Smooth muscle cell (in vitro differentiated cells): ENCODE measurements at regions not wholly inside any gene's neighbourhood (a gene's known extent, or its start where the extent isn't known, plus 50 kb on each side); places are given as distances from the start of the nearest gene placed in this dataset.

Experiments used
- DNase-seq: peaks from one replicate; lab custom pipeline; 2025; ENCODE audit not compliant: unreplicated experiment; lab: John Stamatoyannopoulos, UW
- H2AFZ ChIP-seq: fragments of 200-600 bp; sonication (generic); 2 replicates; pipeline ENCODE4 v1.6.0; 2016; ENCODE audit warnings: antibody characterized with exemption, low read depth, mild to moderate bottlenecking
- H3F3A ChIP-seq: fragments of 200-600 bp; sonication (generic); 2 replicates; pipeline ENCODE4 v1.6.0; 2017; ENCODE audit warnings: antibody characterized with exemption, low read depth
- H3K27ac ChIP-seq: fragments of 200-600 bp; sonication (generic); 2 replicates; pipeline ENCODE4 v1.5.1; 2016; ENCODE audit warnings: low read depth, mild to moderate bottlenecking
- H3K27me3 ChIP-seq: fragments of 200-600 bp; sonication (generic); 2 replicates; pipeline ENCODE4 v1.6.1; 2016; ENCODE audit warnings: low read depth, mild to moderate bottlenecking
- H3K36me3 ChIP-seq: fragments of 200-600 bp; sonication (generic); 2 replicates; pipeline ENCODE4 v1.5.1; 2016; ENCODE audit warnings: low read depth
- H3K4me1 ChIP-seq: fragments of 200-600 bp; sonication (generic); 2 replicates; pipeline ENCODE4 v1.5.1; 2016; ENCODE audit warnings: low read depth
- H3K4me2 ChIP-seq: fragments of 200-600 bp; sonication (generic); 2 replicates; pipeline ENCODE4 v1.6.0; 2016; ENCODE audit warnings: mild to moderate bottlenecking
- H3K4me3 ChIP-seq: fragments of 200-600 bp; sonication (generic); 2 replicates; pipeline ENCODE4 v1.5.1; 2016; ENCODE audit warnings: mild to moderate bottlenecking
- H3K79me2 ChIP-seq: fragments of 200-600 bp; sonication (generic); 2 replicates; pipeline ENCODE4 v1.6.0; 2016; ENCODE audit warnings: low read depth, mild to moderate bottlenecking
- H3K9ac ChIP-seq: fragments of 200-600 bp; sonication (generic); 2 replicates; pipeline ENCODE4 v1.6.0; 2016; ENCODE audit warnings: low read depth
- H3K9me3 ChIP-seq: fragments of 200-600 bp; sonication (generic); replicated peaks from 2 replicates; pipeline ENCODE4 v1.5.1; 2016; ENCODE audit warnings: low read depth
- H4K20me1 ChIP-seq: fragments of 200-600 bp; sonication (generic); 2 replicates; pipeline ENCODE4 v1.6.0; 2016; ENCODE audit warnings: low read depth
- CTCF ChIP-seq: fragments of 200-600 bp; sonication (generic); IDR thresholded peaks from 2 replicates; pipeline ENCODE4 v1.5.1; 2017; ENCODE audit warnings: borderline replicate concordance, mild to moderate bottlenecking, antibody characterized with exemption; ENCODE audit not compliant: insufficient read depth, poor library complexity, severe bottlenecking
- WGBS: methylation state at CpG from one replicate; pipeline ENCODE4 v1.1.7; 2016; ENCODE audit warnings: low lambda C conversion rate; 5-methylcytosine and 5-hydroxymethylcytosine counted together

GRCh38 chr7:26532471-26532870, 240.8 kb downstream of the SNX10 start:
- Histone ChIP-seq H3K79me2 (no peaks in the 10 kb centered on the region), H3K27me3 (peaks cover 28% of the 10 kb centered on the region), H3K4me2 (no peak overlapping the region), H3K9me3 (no peaks in the 10 kb centered on the region), H3K4me1 (peaks cover 12% of the 10 kb centered on the region), H3F3A (no peaks in the 10 kb centered on the region), H3K9ac (no peak overlapping the region), H2AFZ (no peak overlapping the region), H4K20me1 (no peaks in the 10 kb centered on the region), H3K27ac (no peak overlapping the region), H3K36me3 (no peaks in the 10 kb centered on the region), H3K4me3 (no peak overlapping the region)
- TF ChIP-seq CTCF, result no peak
- WGBS, result 100% methylated on average over 1 of the region's 1 CpG
- DNase-seq, result no peak

- Histone ChIP-seq H3K9ac (no peak overlapping the region), H3K27me3 (peaks cover 35% of the 10 kb centered on the region), H2AFZ (peak overlapping the region; percentile 44), H4K20me1 (no peaks in the 10 kb centered on the region), H3K27ac (no peak overlapping the region), H3K9me3 (no peaks in the 10 kb centered on the region), H3K36me3 (no peaks in the 10 kb centered on the region), H3K4me2 (no peak overlapping the region), H3F3A (no peaks in the 10 kb centered on the region), H3K4me3 (no peak overlapping the region), H3K4me1 (peaks cover 12% of the 10 kb centered on the region), H3K79me2 (no peaks in the 10 kb centered on the region)
- WGBS, result 56% methylated on average over 4 of the region's 4 CpGs
- no peak for TF ChIP-seq CTCF
- no peak for DNase-seq
These were observed 241.6 kb downstream of the SNX10 start for GRCh38 chr7:26533217-26533616.

GRCh38 chr7:26534649-26535482, 243.2 kb downstream of the SNX10 start:
- WGBS, result 66% methylated on average over 17 of the region's 17 CpGs
- peaks cover 46% of the 10 kb centered on the region for H3K27me3 ChIP-seq
- H3K4me2 ChIP-seq, result peak overlapping the region; percentile 59
- H3K79me2 ChIP-seq, result no peaks in the 10 kb centered on the region
- H3K4me1 ChIP-seq, result peaks cover 12% of the 10 kb centered on the region
- H2AFZ ChIP-seq, result peak overlapping the region; percentile 54
- no peak for DNase-seq
- no peaks in the 10 kb centered on the region for H3F3A ChIP-seq
- no peak overlapping the region for H3K27ac ChIP-seq
- TF ChIP-seq CTCF, result no peak
- H3K36me3 ChIP-seq, result no peaks in the 10 kb centered on the region
- H3K4me3 ChIP-seq, result no peak overlapping the region
- no peaks in the 10 kb centered on the region for H4K20me1 ChIP-seq
- no peak overlapping the region for H3K9ac ChIP-seq
- no peaks in the 10 kb centered on the region for H3K9me3 ChIP-seq
